Mesendoderm (in vitro differentiated cells): ENCODE measurements at regions not wholly inside any gene's neighbourhood (a gene's known extent, or its start where the extent isn't known, plus 50 kb on each side); places are given as distances from the start of the nearest gene placed in this dataset.
A peak's percentile ranks its signal among the peaks of the same experiment; 100 is the strongest.

Source experiments
- DNase-seq: peaks from one replicate; pipeline ENCODE4 v3.0.0; 2013
- H2AK5ac ChIP-seq: 2 replicates; pipeline ENCODE4 v1.6.1; 2013; ENCODE audit warnings: low read length, inconsistent platforms
- H2BK120ac ChIP-seq: 2 replicates; pipeline ENCODE4 v1.6.1; 2013; ENCODE audit warnings: low read depth, mild to moderate bottlenecking, low read length, moderate library complexity, mixed read lengths
- H2BK15ac ChIP-seq: replicated peaks from 2 replicates; pipeline ENCODE4 v1.6.1; 2013; ENCODE audit warnings: low read depth, mild to moderate bottlenecking, moderate library complexity
- H2BK5ac ChIP-seq: 2 replicates; pipeline ENCODE4 v1.6.1; 2013; ENCODE audit warnings: low read length, inconsistent platforms
- H3K18ac ChIP-seq: 2 replicates; pipeline ENCODE4 v1.6.1; 2013; ENCODE audit warnings: mild to moderate bottlenecking, low read length, mixed read lengths
- H3K23ac ChIP-seq: one replicate; pipeline ENCODE4 v1.6.1; 2013; ENCODE audit warnings: low read length
- H3K27ac ChIP-seq: 2 replicates; pipeline ENCODE4 v1.5.1; 2013; ENCODE audit warnings: low read depth, mild to moderate bottlenecking, inconsistent platforms, low read length, moderate library complexity
- H3K27me3 ChIP-seq: 2 replicates; pipeline ENCODE4 v1.6.1; 2013; ENCODE audit warnings: low read length, control low read depth, mild to moderate bottlenecking, inconsistent platforms; ENCODE audit not compliant: insufficient read depth, poor library complexity
- H3K36me3 ChIP-seq: 2 replicates; pipeline ENCODE4 v1.6.1; 2013; ENCODE audit warnings: low read length, inconsistent platforms; ENCODE audit not compliant: control insufficient read depth, insufficient read depth
- H3K4ac ChIP-seq: one replicate; pipeline ENCODE4 v1.6.1; 2013; ENCODE audit warnings: low read depth, mild to moderate bottlenecking, low read length, moderate library complexity
- H3K4me1 ChIP-seq: 2 replicates; pipeline ENCODE4 v1.6.1; 2013; ENCODE audit warnings: low read depth, low read length, inconsistent platforms; ENCODE audit not compliant: control insufficient read depth
- H3K4me2 ChIP-seq: 2 replicates; pipeline ENCODE4 v1.6.1; 2013; ENCODE audit warnings: low read length
- H3K4me3 ChIP-seq: 2 replicates; pipeline ENCODE4 v1.5.1; 2013; ENCODE audit warnings: mild to moderate bottlenecking, low read length
- H3K56ac ChIP-seq: one replicate; pipeline ENCODE4 v1.6.1; 2013; ENCODE audit warnings: low read length
- H3K79me1 ChIP-seq: 2 replicates; pipeline ENCODE4 v1.6.1; 2013; ENCODE audit warnings: low read length, inconsistent platforms
- H3K79me2 ChIP-seq: 2 replicates; pipeline ENCODE4 v1.6.1; 2013; ENCODE audit warnings: mild to moderate bottlenecking, low read length; ENCODE audit not compliant: control insufficient read depth, insufficient read depth
- H3K9ac ChIP-seq: 2 replicates; pipeline ENCODE4 v1.6.1; 2013; ENCODE audit warnings: low read length, inconsistent platforms
- H4K5ac ChIP-seq: one replicate; pipeline ENCODE4 v1.6.1; 2013; ENCODE audit warnings: low read length
- H4K8ac ChIP-seq: one replicate; pipeline ENCODE4 v1.6.1; 2013; ENCODE audit warnings: low read depth, mild to moderate bottlenecking, control low read depth, low read length, moderate library complexity
- WGBS: extraction: QIAGEN DNeasy Blood & Tissue Kit; methylation state at CpG from one replicate; pipeline ENCODE4 v1.1.7; 2013; ENCODE audit warnings: low lambda C conversion rate, missing lambda C conversion rate; ENCODE audit not compliant: insufficient coverage; ENCODE audit errors: extremely low coverage; 5-methylcytosine and 5-hydroxymethylcytosine counted together

DNA sequence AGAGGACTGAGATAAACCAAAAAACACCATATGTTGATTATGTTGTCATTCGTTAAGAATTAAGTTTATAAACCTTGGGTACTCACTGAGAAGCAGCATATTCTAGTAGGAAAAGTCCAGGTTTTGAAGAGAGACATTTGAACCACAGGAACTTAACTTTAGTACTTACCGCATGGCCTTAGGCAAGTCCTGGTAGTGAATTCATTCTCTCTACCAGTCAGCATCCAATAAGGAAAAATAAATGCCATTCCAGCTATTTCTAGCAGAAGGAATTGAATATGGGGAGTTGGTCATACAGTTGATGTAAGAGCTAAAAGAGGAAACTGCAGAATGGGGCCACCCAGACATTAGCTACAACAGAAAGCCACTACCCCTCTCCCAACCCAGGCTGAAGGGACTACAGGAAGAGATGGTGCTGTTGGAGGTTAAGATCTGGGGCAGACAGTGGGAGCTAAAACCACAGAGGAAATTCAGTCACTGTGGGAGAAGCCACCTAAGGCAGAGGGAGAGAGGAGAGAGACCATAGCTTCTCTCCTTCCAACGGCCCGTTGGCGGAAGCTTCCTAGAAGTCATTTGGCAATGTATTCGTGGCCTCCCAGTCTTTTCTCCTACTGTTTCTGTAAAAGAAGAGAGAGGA lies 133.8 kb upstream of the RARB start:
- peaks cover 4% of the 10 kb centered on the region for H3K4me1 ChIP-seq

DNA sequence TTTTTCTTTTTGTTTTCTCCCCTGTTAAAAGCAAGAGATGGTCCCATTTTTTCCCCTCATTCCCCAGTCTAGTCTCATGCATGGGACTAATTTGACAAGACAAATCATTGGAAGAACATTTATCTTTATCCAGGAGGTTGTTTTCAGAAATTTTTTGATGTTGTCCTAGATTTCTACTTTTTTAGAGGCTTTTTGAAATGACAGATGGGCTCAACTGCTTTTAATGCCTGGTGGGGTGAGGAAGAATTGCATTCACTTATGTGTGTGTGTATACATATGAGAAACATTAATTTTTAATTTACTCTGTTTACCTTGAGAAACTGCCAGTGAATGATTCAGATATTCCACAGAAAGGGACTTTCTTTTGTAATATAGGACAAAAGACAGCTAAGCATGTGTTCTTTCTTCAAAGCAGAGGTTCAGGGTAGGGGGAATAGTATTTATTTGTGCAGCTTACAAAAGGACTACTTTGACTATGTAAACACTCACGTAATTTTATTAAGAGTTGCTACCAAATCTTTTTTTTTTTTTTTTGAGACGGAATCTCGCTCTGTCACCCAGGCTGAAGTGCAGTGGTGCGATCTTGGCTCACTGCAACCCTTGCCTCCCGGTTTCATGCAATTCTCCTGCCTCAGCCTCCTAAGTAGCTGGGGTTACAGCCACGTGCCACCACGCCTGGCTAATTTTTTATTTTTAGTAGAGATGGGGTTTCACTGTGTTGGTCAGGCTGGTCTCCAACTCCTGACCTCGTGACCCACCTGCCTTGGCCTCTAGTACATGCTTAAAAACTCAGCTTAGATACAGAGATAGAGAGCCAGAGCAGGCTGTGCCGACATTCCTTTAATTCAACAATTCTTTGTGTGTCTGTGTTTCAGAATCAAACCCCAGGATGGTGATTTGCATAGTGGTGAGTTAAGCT lies 130.1 kb upstream of the RARB start:
- Histone ChIP-seq H3K23ac (no peak overlapping the region), H2BK120ac (peak overlapping the region; percentile 28), H4K8ac (no peak overlapping the region), H3K4me2 (no peak overlapping the region), H3K36me3 (no peaks in the 10 kb centered on the region), H3K4ac (no peak overlapping the region), H3K27ac (no peak overlapping the region), H2BK5ac (no peak overlapping the region), H3K56ac (no peak overlapping the region), H3K79me2 (no peaks in the 10 kb centered on the region), H4K5ac (no peak overlapping the region), H3K9ac (no peak overlapping the region), H2BK15ac (no peak overlapping the region), H3K4me1 (peaks cover 4% of the 10 kb centered on the region), H3K18ac (peak overlapping the region; percentile 68), H2AK5ac (no peak overlapping the region), H3K27me3 (no peaks in the 10 kb centered on the region), H3K79me1 (no peaks in the 10 kb centered on the region), H3K4me3 (no peak overlapping the region)
- WGBS = no CpG with 5 or more reads among the region's 9 CpGs
- DNase-seq = no peak

More for the DNA sequence above, 133.8 kb upstream of the RARB start:
- Histone ChIP-seq H3K9ac (no peak overlapping the region), H3K36me3 (no peaks in the 10 kb centered on the region), H3K27me3 (no peaks in the 10 kb centered on the region), H3K79me2 (no peaks in the 10 kb centered on the region), H3K4ac (no peak overlapping the region), H4K8ac (no peak overlapping the region), H2BK120ac (no peak overlapping the region), H4K5ac (no peak overlapping the region), H3K79me1 (no peaks in the 10 kb centered on the region), H3K18ac (peak overlapping the region; percentile 45), H2BK5ac (no peak overlapping the region), H2BK15ac (no peak overlapping the region), H3K4me2 (no peak overlapping the region), H3K23ac (no peak overlapping the region), H3K27ac (no peak overlapping the region), H2AK5ac (no peak overlapping the region), H3K56ac (no peak overlapping the region), H3K4me3 (no peak overlapping the region)
- DNase-seq = no peak
- WGBS = no CpG with 5 or more reads among the region's 6 CpGs

DNA sequence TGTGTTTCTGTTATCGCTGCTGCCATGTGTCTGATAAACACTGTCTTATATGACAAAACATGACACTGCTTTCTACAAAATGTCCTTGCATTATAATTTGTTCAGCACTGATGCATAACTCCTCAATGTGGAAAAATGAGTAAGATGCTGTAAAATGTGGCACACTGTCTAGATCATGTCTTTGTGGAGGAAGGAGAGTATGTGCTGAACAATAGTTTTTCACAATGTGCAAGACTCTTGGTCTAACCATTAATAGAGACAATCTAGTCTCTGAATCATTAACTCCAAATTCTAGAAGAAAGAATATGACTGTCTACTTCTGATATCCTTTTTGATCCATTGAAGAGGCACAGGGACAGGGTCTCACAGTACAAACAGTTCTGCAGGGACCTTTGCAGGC lies 127.9 kb upstream of the RARB start:
- Histone ChIP-seq H3K4ac (no peak overlapping the region), H3K23ac (no peak overlapping the region), H2BK120ac (no peak overlapping the region), H3K79me1 (no peaks in the 10 kb centered on the region), H3K27me3 (no peaks in the 10 kb centered on the region), H3K56ac (no peak overlapping the region), H2BK15ac (no peak overlapping the region), H3K36me3 (no peaks in the 10 kb centered on the region), H3K4me3 (no peak overlapping the region), H3K4me2 (no peak overlapping the region), H4K8ac (no peak overlapping the region), H3K4me1 (peaks cover 4% of the 10 kb centered on the region), H2BK5ac (no peak overlapping the region), H3K18ac (no peak overlapping the region), H3K79me2 (no peaks in the 10 kb centered on the region), H2AK5ac (no peak overlapping the region), H4K5ac (no peak overlapping the region), H3K9ac (no peak overlapping the region), H3K27ac (no peak overlapping the region)
- no peak for DNase-seq
- WGBS = no CpG with 5 or more reads among the region's 1 CpG

DNA sequence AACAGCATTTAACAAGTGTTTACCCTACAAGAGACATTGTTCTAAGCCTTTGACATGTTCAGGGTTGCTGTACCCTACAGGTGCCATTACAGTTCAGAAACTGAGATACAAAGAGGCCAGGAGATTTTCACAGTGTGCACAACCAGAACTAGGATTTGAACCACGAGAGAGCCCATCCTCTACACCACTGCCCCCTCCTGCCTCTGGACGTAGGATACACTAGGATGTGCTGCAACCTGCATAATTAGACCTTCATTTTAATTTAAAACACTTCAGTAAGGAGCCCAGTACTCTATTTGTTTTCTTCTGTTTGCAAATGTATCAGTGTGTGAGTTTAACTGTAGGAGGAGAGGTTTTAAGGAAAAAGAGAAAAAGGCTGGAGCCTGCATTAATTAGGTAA lies 123.1 kb upstream of the RARB start:
- Histone ChIP-seq H3K4ac (no peak overlapping the region), H3K4me3 (no peak overlapping the region), H2BK120ac (no peak overlapping the region), H2AK5ac (no peak overlapping the region), H3K27me3 (no peaks in the 10 kb centered on the region), H3K56ac (no peak overlapping the region), H2BK5ac (no peak overlapping the region), H3K79me1 (no peaks in the 10 kb centered on the region), H3K4me2 (no peak overlapping the region), H3K4me1 (peaks cover 4% of the 10 kb centered on the region), H3K27ac (no peak overlapping the region), H3K23ac (no peak overlapping the region), H3K79me2 (no peaks in the 10 kb centered on the region), H3K9ac (no peak overlapping the region), H2BK15ac (no peak overlapping the region), H3K36me3 (no peaks in the 10 kb centered on the region), H3K18ac (no peak overlapping the region), H4K8ac (no peak overlapping the region), H4K5ac (no peak overlapping the region)
- no peak for DNase-seq
- no CpG with 5 or more reads among the region's 2 CpGs for WGBS

DNA sequence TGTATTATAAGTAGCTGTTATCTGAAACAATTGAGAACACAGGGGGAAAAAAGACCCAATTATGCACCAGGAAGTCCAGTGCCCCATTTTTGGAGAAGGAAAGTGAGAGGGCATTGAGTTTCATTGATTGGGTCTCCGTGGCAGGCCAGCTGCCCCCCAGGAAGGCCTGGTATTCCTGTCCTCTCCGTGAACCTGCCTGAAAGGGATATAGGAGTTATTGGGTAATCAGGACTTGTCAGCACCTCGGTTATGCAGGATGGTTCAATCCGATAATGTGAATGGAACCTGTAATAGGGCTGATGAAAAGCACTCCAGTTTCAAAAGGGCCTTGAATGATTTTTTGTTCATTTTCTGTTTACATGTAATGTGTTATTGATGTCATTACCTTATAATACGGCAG lies 122.0 kb upstream of the RARB start:
- no peaks in the 10 kb centered on the region for H3K79me1 ChIP-seq
- no peak for DNase-seq
- H3K27me3 ChIP-seq = no peaks in the 10 kb centered on the region
- no peak overlapping the region for H3K18ac ChIP-seq
- no peak overlapping the region for H3K56ac ChIP-seq
- no peak overlapping the region for H3K9ac ChIP-seq
- peaks cover 4% of the 10 kb centered on the region for H3K4me1 ChIP-seq
- no peak overlapping the region for H3K4ac ChIP-seq
- no peak overlapping the region for H3K27ac ChIP-seq
- no CpG with 5 or more reads among the region's 5 CpGs for WGBS
- H3K79me2 ChIP-seq = no peaks in the 10 kb centered on the region
- no peak overlapping the region for H2BK120ac ChIP-seq
- H4K8ac ChIP-seq = no peak overlapping the region
- H3K4me2 ChIP-seq = no peak overlapping the region
- no peaks in the 10 kb centered on the region for H3K36me3 ChIP-seq
- no peak overlapping the region for H4K5ac ChIP-seq
- H2AK5ac ChIP-seq = no peak overlapping the region
- no peak overlapping the region for H2BK15ac ChIP-seq
- no peak overlapping the region for H2BK5ac ChIP-seq
- H3K23ac ChIP-seq = no peak overlapping the region
- H3K4me3 ChIP-seq = no peak overlapping the region
